ENCODE measurements at regions not wholly inside any gene's neighbourhood (a gene's known extent, or its start where the extent isn't known, plus 50 kb on each side); places are given as distances from the start of the nearest gene placed in this dataset.

- in situ Hi-C loops (cut with MboI; ENCODE audit: low sequenced_read_pairs) = no loop called here
Observed at GRCh38 chr13:97629601-97630272, 195.8 kb downstream of the RAP2A start.

GRCh38 chr13:97630725-97631124, 196.8 kb downstream of the RAP2A start:
- in situ Hi-C loops (cut with MboI; ENCODE audit: low sequenced_read_pairs) = no loop called here

DNA sequence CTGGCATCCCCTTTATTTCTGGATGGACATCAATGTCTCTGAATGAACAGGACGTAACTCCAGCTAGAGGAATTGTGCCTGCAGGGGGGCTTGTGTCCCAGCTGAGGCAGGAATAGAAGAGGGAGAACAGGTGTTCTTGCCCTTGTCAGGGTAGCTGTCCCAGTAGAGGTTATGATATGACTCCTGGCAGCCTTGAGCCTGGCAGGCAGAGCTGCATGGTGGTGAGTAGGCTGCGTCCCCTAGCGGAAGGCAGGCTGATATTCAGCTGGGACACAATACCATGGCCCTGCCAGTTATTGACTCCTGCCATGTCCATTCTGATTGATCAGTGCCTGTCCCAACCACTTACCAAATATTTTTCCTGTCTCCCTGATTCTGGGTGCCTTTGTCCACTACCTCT, 197.2 kb downstream of the RAP2A start:
- in situ Hi-C loops (cut with MboI; ENCODE audit: low sequenced_read_pairs) = no loop called here

DNA sequence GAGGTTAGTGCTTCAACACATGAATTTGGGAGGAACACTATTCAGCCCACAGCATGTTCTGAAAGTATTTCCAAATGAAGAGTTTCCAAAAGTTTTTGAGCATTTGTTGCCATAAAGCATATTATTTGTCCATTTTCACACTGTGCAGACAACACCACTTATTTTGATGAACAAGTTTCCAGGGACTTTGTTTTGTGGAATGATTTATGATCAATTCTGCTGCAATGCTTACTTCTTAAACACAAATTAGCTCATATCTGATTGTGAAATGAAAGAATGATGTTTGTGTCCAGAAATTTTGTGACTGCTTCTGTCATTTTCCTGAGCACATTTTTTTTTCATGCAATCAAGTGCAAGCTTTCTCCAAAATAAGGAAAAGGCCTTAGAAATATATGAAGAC, 205.3 kb downstream of the RAP2A start:
- in situ Hi-C loops (cut with MboI; ENCODE audit: low sequenced_read_pairs) = no loop called here

- in situ Hi-C loops (cut with MboI; ENCODE audit: low sequenced_read_pairs) = no loop called here
Observed at GRCh38 chr13:97640268-97640667, 206.3 kb downstream of the RAP2A start.

GRCh38 chr13:97648171-97648880, 214.4 kb downstream of the RAP2A start:
- in situ Hi-C loops (cut with MboI; ENCODE audit: low sequenced_read_pairs) = no loop called here

DNA sequence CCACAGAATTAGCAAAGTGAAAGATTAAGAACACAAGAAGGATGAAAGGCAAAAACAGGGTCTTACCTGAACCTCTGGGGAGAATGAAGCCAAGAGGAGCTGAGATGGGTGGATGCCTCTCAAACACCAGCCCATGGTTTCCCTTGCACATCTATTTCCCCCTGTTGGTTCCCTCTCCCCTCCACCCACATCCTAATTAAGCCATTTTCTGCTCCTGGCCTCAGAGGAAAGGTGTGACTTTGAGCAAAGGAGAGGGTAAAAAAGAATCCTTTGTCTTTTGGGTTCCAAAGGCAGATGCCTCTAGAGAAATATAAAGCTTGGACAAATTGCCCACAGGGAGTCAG, 214.9 kb downstream of the RAP2A start:
- in situ Hi-C loops (cut with MboI; ENCODE audit: low sequenced_read_pairs) = no loop called here

- in situ Hi-C loops (cut with MboI; ENCODE audit: low sequenced_read_pairs) = no loop called here
Observed at GRCh38 chr13:97653443-97654140, 219.6 kb downstream of the RAP2A start.

DNA sequence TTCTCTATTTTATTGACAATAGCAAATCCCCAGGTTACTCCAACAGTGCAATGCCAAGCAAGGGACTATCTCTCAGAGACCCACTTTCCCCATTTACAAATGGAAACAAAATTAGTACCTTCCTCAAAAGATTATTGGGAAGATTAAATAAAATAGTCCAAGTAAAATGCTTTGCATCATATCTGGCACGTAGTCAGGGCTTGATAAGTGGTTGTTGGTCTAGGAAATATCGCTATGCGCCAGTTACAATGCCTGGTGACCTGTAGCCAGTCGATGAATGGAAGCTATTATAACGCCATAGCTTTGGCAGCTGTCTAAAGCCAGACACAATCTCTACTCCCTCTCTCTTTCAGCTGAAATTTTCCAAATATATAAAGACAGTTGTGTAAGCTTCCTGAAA, 220.3 kb downstream of the RAP2A start:
- in situ Hi-C loops (cut with MboI; ENCODE audit: low sequenced_read_pairs) = no loop called here

DNA sequence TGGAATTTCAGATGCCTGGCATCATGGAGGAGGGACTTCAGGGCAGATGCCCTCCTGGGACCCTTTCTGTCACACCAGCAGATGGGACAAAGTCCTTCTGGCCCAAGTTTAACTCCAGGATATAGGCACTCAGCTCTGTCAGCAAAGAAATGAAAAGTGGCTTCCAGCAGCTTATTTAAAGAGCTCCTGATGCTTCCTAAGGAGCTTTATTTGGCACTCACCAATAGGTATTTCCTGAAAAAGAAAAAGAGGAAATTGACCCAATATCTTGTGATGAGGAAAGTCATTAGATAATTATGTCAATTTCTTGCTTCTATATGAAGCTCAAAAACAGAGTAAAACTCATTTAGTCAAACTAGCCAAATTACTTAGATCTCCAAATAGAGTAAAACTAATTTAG, 224.6 kb downstream of the RAP2A start:
- in situ Hi-C loops (cut with MboI; ENCODE audit: low sequenced_read_pairs) = no loop called here

GRCh38 chr13:97659602-97660001, 225.6 kb downstream of the RAP2A start:
- in situ Hi-C loops (cut with MboI; ENCODE audit: low sequenced_read_pairs) = no loop called here

- in situ Hi-C loops (cut with MboI; ENCODE audit: low sequenced_read_pairs) = no loop called here
Observed at GRCh38 chr13:97660594-97661260, 226.8 kb downstream of the RAP2A start.

DNA sequence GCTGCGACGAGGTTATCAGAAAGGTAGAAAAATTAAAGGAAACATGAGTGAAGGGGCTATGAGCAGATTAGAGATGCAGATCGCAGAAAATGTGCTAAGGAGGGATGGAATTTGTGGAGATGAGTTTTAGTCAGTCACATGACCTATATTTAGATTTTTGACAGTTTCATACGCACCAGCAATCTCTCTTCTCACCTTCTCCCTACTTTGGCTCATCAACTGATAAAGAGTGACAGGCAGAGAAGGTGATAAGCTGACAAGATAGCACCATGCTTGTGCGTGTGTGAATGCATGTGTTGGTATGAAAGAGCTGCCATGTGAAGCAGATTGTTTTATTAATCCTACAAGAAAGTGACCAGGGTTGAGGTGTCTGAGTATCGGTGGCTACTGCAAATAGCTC, 252.6 kb downstream of the RAP2A start:
- in situ Hi-C loops (cut with MboI; ENCODE audit: low sequenced_read_pairs) = no loop called here

DNA sequence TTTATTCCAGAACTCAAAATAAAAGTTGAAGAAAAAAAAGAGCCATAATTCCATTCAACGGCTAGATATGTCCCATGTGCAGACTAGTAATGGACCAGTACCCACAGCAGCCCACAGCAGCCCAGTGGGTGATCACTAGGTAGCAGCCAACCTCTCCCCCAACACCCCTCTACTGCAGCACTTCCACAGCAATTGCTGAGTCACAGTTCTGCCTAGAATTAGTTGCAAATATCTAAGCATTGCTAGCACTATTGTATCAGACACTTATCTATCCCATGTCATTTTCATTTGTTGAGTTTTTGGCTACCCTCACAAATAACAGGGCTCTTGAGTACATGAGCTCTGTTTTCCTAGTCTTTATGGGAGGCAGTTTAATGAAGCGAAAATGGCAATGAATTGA, 258.7 kb downstream of the RAP2A start:
- in situ Hi-C loops (cut with MboI; ENCODE audit: low sequenced_read_pairs) = no loop called here

- in situ Hi-C loops (cut with MboI; ENCODE audit: low sequenced_read_pairs) = no loop called here
Observed at GRCh38 chr13:97695684-97696083, 257.8 kb upstream of the IPO5 start.

GRCh38 chr13:97696921-97697320, 256.6 kb upstream of the IPO5 start:
- in situ Hi-C loops (cut with MboI; ENCODE audit: low sequenced_read_pairs) = no loop called here

- in situ Hi-C loops (cut with MboI; ENCODE audit: low sequenced_read_pairs) = no loop called here
Observed at GRCh38 chr13:97700306-97700848, 253.1 kb upstream of the IPO5 start.

DNA sequence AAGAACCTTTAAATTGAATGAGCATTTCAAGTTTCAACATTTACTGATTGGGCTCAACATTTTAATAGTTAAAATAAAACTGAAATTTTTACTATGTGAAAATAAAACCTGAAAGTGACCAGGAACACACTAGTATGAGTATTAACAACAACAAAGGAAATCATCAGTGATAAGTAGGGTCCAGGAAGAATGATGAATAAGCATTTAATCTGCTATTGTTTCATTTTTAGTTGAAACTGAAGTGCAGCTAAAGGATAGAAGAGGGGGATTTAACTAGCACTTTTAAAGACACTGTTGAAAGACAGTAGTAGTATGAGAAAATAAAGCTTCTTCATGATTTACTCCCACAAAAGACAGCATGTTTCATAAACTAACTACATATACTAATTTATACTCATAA, 250.9 kb upstream of the IPO5 start:
- in situ Hi-C loops (cut with MboI; ENCODE audit: low sequenced_read_pairs) = no loop called here

GRCh38 chr13:97710797-97711196, 242.7 kb upstream of the IPO5 start:
- in situ Hi-C loops (cut with MboI; ENCODE audit: low sequenced_read_pairs) = no loop called here

GRCh38 chr13:97712770-97713169, 240.7 kb upstream of the IPO5 start:
- in situ Hi-C loops (cut with MboI; ENCODE audit: low sequenced_read_pairs) = no loop called here

GRCh38 chr13:97715763-97716162, 237.7 kb upstream of the IPO5 start:
- in situ Hi-C loops (cut with MboI; ENCODE audit: low sequenced_read_pairs) = no loop called here

All from HL-60/S4 treated with phorbol 12-myristate 13-acetate at 8.2 ng/mL for 4 days and 3 days (cell line).